ENCODE measurements at regions not wholly inside any gene's neighbourhood (a gene's known extent, or its start where the extent isn't known, plus 50 kb on each side); places are given as distances from the start of the nearest gene placed in this dataset.

DNA sequence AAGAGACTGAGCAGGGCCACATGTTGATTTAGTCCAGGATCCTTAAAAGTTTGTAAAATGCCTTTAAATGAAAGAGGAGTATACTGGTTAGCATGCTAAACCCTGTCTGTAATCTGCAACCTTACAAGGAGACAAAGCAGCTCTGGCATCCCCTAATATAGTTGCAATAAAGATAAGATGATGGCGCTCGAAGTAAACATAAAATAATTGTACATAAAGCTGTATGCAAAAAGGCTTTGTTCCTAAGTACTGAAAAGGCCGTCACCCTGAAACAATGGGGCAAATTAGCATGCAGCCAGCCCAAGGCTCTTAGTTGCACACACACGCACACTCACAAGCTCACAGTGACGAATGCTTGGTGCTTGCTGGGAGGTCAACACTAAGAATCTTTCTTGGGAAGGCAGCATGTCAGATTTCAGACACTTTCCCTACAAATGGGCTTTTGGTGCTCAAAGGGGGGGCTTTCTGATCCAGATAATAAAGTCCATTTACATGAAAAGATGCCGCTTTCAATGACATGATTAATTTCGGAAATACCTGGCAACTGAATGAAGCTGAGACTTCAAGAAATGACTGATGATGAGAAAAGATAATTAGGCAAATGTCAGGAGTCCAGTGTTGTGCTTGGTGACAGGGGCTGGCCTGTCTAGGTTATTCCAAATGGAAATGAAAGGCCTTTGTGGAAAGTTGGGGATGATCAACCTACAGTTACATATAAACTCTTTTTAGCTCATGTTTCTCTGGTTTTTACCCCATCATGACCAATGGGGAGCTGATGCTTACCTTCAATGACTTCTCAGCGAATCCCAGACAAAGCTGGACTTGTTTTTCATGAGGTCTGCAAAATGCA lies 370.3 kb downstream of the MEIS1 start:
- DNase-seq: no peak

DNA sequence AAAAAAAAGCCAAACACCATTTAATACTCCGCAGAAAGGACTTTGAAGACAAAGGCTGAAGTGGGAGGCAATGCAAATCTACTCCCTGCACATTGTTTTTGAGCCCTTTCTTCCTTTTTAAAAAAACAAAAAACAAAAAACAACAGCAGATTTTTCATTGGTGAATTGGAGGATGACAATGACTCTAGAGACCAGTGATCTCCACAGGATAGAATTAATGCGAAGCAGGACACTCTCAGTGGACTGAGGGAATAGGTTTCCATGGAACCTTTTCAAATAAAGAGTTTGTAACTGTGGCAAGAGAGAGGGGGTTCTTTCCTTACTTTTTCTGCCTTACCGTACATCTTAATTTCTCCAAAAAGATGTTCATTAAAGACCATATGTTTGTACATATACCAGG lies 371.0 kb downstream of the MEIS1 start:
- no peak for DNase-seq

DNA sequence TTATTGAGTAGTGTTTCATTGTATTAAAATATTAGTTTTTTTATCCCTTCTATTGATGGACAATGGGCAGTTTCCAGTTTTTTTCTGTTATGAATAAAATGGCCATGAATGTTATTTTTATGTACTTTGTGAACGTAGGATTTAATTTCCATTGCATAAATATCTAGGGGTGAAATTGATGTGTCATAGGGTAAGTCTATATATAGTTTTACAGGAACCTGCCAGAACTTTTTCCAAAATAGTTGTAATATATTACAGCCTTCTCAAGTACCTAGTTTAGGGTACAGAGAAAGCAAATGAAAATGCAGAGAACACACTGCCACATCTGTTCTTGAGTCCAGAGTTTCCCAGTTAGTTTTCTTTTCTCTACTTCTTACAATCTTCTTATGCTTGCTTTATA lies 378.6 kb downstream of the MEIS1 start:
- no peak for DNase-seq

DNA sequence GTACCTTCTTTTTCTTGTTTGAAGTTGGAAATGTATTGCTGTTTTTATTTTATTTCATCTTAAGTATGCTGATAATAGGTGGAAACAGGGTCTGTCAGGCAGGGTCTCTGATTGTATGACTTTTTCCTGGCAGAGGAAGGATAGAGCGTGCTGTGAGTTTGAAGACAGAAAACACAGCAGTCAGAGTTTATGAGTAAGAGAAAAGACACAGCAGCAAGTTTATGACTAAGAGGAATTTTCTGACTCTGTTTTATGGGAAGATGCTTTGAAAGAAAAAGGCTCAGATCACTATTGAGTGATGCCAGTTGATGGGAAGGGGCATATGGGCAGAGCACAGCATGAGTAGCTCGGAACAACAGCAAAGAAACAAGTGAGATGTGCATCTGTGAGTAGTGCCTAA lies 379.1 kb downstream of the MEIS1 start:
- no peak for DNase-seq

DNA sequence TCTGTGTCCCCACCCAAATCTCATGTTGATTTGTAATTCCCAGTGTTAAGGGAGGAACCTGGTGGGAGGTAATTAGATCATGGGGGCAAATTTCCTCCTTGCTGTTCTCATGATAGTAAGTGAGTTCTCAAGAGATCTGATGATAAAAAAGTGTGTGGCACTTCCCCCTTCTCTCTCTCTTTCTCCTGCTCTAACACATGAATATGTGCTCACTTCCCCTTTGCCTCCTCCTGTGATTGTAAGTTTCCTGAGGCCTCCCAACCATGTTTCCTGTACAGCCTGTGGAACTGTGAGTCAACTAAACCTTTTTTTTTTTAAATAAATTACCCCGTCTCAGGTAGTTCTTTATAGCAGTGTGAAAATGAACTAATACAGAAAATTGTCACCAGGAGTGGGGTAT lies 380.0 kb downstream of the MEIS1 start:
- peak; percentile 74 to 84 for DNase-seq

DNA sequence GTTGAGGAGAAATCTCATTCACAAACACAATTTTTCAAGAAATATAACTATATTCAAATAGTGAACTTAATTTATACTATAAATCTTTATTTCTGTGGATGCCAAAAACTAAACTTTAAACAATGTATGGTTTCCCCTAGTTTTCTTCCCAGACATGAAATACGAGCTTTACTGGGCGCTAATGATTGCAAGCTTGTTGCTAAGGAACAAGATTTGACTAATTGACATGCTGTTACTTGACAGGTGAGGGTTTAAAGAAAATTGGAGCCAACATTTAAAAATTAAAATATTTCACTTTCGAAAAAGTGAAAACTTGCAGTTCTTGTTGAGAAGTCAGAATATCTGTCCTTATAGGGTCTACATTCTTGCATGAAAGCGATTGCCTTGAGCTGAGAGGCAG lies 381.0 kb downstream of the MEIS1 start:
- no peak for DNase-seq

DNA sequence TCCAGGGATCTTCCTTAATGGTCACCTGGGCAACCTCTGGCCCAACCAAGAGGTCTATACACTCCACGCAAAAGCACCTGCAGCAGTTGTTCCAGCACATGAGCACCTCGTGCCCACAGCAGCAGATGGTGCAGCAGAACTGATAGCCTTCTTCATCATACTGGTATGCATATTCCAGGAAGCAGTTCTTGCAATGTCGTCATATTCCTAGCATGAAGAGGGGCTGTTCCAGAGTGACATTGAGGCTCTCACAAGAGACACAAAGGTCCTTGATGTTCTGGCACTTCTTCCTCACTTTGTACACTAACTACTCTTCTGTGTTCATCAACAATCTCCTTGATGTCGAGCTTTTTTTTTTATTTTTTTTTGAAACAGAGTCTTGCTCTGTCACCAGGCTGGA lies 386.2 kb downstream of the MEIS1 start:
- no peak for DNase-seq

DNA sequence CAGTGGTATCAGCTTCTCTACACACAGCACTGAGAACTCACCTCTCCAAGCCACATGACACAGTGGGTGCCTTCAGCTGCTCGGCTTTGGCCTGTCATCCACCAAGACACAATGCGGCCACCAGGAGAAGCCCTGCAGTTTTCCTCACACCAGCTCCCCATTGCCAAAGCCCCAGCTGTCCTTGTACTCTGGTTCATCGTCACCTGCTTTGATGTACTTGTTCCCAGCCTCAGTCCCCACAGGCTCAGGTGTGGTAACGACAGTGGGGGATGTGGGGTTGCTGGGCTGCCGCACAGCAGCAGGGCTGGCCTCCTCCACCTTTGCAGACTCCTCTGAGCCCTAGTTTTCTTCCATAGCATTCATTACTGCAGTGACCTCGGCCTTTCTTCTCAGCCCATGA lies 387.3 kb downstream of the MEIS1 start:
- DNase-seq: no peak

DNA sequence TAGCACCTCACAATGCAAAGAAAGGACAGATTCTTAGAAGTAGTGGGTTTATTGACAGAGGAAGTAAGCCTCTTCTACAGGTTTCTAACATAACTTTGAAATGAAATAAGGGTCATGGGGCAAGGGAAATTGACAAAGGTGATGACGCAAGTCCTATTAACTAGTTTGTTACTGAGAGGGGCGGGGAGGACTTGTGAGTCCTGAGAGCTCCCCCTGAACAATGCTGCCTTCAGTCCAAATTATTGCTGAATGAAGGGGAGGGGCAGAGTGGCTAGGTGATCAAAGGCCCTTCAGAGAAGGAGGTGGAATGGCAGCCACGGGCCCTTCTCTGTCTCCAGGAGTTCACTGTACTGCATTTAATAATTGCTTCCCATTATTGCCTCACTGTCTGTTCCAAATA lies 390.0 kb downstream of the MEIS1 start:
- no peak for DNase-seq

DNA sequence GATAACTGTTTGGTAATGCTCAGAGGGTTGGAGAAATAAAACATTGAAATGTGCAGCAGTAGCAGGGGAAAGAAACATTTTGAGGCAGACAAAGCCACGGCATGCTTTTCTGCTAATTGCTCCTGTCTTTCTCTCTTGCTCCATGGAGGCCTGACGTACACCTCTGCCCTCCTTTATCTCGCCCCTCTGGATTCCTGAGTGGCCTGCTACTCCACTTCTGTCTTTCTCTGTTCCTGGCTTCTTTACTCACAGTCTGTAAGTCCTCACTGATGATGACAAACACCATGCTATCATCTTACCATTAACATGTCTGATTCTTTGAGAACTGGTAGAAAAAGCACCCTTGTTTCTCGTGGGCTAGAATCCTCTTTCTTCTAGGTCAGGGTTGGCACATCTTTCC lies 392.9 kb downstream of the MEIS1 start:
- no peak for DNase-seq

DNA sequence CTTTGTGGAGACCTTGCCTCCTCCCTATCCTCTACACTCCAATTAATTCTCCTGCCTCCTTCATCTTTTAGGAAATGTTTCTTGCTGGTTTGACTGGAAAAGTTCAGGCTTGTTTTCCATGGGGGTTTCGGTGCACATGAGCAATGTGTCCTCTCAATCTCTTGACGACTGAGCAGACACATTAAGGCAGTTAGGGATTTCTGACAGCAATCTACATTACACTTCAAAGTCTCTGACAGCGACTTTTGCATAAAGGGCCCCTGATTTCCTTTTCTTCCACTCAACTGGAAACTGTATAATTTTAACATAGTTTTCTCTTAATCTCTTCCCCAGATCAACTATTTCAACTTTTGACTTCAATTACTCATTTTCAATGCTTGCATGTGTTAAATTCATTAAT lies 394.0 kb downstream of the MEIS1 start:
- no peak for DNase-seq

DNA sequence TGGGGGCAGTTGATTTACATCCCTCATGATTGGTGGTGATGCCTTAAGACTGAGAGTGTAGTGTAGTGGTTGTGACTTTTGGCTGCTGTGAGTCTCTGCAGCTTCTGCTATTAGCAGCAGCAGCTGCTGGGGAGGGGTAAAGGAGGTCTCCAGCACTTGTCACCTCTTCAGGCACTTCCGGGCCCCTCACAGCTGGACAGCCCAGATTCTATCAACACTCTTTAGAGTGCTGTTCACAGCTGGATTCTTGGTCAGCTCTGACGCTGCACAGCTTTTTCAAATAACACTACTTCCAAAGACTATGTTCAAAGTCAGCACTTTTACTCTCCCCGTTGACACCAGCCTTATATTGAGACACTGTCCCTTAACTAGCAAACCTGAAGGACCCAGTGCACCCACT lies 396.0 kb downstream of the MEIS1 start:
- DNase-seq: no peak

DNA sequence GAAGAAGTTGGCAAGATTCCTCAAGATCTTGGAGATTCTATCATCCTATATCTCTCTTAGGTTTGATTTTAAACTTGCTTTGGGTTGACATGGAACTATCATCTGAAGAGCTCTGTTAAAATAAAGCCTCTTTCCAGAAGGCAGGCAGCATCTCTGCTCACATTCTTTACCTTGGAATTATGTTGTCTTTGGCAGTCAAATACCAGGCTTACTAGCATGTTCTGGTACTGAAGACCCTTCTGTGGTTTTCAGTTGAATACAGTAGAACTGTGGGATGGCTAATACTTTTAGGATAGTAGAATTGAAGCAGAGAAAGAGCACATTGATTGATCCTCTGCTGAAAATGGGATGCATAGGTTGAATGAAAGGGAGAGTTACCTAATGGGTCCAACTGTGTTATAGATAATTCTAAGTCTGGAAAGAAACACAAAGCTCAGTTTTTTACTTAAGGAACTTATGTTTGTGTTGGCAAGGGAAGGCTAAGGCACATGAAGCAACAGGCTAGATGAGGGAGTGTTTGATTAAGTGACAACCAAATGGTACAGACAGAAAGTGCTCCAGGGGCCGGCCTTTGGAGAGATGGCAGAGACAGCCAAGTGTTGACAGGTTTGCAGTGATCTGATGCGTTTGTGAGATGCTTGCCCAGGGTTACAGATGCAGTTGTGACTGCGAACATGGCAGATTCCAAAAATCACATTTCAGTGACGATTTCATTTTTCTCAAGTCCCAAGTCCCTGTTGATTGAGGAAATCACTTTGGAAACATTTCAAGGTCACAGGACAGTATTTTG lies 397.9 kb downstream of the MEIS1 start:
- no peak for DNase-seq

DNA sequence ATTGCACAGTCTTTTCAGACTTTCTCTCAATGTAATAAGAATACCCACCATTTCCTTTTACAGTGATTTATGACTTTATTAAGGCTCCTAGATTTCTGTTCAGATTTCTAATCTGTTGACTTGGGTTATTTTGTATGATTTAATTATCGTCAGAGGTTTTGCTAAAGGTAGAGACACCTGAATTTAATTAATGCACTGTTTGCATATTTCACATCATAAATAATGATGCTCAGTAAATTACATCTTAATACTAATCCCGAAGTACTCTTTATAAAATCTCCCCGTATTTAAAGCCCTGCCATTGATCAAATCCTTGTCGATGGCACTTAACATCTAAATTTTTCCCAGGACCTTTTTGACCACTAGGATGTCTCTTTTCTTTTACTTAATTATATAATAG lies 399.9 kb downstream of the MEIS1 start:
- no peak for DNase-seq

DNA sequence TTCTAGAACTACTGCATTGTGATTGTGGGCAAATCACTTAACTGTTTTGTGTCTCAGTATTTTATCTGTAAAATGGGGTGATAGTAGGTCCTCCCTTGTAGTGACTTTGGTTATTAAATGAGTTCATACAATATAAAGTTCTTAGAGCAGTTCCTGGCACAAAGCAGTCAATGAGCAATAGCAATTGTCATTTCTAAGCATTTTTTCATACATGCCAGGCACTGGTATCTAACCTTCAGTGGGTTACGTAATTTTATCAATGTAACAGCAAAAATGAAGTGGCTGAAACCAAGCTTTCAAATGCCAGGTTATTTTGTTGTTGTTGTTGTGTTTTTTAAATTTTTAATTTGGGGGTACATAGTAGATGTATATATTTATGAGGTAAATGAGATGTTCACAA lies 401.9 kb downstream of the MEIS1 start:
- DNase-seq: no peak

DNA sequence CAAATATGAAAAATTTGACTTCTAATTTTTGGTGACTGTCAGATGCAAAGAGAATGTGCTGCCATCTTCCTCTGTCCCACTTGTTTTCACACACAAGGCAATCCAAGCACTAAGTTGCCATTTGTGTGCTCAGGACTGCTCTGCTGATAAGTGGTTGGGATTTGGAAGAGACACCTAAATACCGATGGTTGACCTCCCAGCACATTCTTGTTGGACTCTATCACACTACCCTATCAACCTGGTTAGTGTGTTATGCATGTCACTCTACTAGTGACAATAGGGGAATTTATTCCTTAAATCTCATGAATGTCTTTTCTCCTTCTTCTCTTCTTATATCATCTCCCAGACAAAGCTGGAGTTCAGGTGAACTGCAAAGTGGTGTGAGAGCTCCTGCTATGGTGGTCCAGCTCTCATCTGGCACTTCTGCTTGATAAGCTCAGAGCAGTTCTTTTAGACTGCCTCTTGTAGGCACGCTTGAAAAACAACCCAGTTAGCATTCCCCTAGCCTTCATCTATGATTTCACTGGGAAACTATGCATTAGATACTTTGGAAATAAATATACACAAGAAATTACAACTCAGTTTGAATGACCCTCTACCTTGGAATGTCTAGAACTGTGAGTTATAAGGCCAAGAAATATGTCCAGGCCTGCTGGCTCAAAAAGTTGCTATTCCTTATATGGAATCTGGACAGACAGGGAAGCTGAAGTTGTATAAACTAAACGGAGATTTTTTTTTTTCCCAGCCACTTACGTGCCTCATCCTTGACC lies 404.8 kb downstream of the MEIS1 start:
- no peak for DNase-seq

DNA sequence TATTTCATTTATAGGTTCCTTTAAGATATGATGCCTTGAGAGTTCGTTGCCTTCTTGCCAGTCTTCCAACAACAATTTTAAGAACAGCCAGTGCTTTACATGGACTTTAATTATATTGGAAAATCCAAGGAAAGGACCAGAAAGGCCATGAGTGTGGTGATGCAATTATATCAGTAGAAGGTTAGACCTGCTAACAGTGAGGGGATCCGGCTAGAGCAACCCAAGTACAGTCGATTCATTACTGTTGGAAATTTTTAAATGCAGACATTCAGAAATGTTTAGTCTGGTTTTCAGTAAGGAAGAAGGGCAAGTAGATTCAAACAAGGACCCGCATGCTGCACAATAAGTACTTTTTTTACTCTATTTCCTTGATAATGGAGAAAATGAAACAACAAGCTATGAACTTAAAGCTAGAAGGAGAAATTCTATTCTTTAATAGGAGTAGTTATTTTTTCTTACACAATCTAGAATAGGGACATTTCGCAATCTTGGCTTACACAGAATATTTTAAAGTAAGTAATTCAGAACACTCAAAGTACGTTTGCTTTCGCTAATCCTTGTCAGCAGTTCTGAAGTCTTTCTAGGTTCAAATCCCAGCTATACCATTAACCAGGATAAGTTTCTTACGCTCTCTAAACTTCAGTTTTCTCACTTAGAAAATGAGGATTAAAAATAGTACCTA lies 405.5 kb downstream of the MEIS1 start:
- no peak for DNase-seq

DNA sequence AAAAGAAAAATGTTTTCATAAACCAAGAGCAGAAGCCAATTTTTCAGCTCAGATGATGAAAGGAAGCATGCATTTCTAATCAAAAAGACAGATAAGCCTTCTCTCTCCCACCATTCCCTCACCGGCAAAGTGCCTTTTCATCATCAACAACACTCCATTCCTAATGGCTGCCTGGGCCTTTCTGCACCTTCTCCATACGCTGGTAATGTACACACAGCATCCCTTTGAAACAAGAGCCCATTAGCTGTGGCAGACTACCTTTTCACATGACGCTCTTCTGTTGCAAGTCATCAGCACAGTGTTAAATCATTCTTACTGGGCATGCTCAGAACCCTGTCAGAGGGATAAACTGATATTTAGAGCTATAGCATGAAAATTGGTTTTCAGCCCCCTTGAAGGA lies 408.9 kb downstream of the MEIS1 start:
- DNase-seq: no peak

DNA sequence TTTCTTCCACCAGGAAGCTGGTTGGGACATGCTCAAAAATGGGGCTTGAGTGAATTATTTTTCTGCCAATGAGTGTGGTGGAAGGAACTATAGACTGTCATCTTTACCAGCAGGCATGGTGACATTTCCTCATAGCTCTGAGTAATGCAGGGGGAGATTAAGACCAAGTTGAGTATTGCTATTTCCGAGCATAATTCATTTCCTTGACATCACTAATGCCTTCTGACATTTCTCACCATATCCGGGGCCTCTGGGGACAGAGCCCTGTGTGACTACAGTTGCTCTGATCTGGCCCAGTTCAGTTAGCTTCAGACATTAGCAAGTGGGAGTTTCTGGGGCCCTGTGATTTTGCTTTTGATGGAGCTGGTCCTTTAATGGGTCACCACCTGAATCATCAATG lies 410.4 kb downstream of the MEIS1 start:
- no peak for DNase-seq

DNA sequence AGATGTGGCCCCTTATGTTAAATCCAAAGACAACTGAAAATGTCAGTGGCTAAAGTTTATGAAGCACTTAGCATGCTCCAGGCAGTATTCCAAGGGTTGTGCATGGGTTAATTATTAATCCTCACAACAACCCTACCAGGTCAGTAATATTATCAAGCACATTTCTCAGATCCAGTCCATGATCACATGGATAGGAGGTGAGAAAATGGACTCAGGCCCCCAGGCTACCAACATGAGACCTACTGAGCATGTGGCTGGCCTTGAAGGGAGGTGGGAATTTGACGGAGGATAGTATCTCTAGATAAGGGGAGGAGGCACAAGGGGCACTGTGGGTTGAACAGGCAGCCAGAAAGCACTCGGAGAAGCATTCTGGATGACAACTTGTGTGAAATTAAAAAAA lies 412.0 kb downstream of the MEIS1 start:
- DNase-seq: no peak

DNA sequence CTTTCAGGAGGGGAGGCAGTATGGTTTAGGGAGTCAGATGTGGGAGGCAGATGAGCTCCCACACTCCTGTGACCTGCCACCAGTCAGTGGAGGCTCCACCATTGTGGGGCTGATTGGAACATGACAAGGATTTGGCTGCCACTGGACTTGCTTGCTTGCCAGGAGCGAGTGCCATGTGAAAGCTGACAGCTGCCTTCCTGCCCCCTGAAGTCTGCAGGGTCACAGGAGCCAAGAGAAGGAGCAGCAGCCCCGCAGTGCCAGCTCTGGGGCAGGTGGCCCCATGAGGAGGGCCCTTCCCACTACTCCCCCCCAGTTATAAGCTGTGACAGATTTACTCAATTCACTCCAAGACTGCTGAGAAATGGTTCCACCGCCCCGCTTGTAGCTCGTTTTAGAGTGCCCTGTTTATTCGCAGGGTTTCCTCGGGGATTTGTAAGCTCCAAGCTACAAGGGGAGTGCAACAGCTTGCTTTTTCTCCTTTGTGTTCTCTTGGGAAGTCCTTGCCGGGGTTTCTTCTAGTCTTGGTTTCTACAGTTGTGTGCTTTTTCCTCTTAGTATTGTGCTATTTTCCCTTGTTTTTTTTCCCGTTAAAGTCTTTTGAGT lies 414.3 kb downstream of the MEIS1 start:
- no peak for DNase-seq

DNA sequence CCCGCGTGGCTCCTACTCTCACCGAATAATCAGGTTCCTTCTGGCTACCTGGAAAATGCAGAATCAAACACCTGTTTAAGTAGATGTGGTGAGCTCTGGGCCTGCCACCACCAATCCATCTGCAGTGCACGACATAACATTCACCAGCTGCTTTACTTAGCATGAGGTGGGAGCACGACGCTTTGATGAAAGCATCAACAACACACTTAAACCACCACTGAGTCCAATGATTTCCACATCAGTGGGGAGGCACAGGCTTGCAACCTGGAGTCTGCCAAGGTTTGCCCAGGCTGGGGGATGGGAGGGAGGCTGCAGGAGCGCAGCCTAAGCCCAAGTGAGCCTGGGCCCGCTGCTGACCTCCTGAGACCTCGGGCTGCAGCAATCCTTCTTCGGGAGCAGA lies 415.5 kb downstream of the MEIS1 start:
- DNase-seq: no peak

DNA sequence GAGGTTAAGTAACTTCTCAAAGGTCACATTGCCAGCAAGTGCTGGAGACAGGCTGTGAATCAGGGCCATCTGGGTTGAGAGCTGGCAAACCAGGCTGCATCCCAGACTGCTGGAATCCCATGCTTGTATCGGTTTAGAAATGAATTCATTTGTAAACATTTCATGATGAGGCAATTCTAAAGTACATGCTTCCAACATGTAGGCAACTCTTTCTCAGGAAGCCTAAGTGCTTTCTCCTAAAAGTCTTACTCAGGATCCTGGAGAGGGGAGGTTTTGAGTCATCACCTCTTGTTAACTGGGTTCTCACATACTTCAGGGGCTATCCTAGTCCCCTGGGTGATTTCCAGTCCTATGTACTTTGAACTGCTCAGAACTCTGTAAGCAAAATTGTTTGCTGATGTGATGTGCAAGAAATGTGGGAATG lies 416.5 kb downstream of the MEIS1 start:
- DNase-seq: no peak

Measured in Kasumi-1 (cell line).